Testis (tissue), 2 donors: ENCODE measurements at regions not wholly inside any gene's neighbourhood (a gene's known extent, or its start where the extent isn't known, plus 50 kb on each side); places are given as distances from the start of the nearest gene placed in this dataset.

Experiments
- CTCF ChIP-seq, 3 experiments: fragments of 450-650 bp in 2 of 3; fragments of 200-600 bp in 1 of 3; sonication (generic) in 1 of 3; IDR thresholded peaks; one replicate each; pipeline ENCODE4 v1.5.1; 2016 to 2019; ENCODE audit warnings: antibody characterized with exemption in 3 of 3, mild to moderate bottlenecking in 2 of 3, moderate library complexity in 1 of 3
- POLR2A ChIP-seq: fragments of 450-650 bp; IDR thresholded peaks from one replicate; pipeline ENCODE4 v1.6.1; 2017; ENCODE audit warnings: antibody characterized with exemption, mild to moderate bottlenecking, moderate library complexity

GRCh38 chr11:97557399-97557798, 1167.6 kb downstream of the JRKL start:
- TF ChIP-seq CTCF (IDR thresholded peaks at IDR 0.05) (peak in 1 of 3 experiments; percentile 10), POLR2A (no peak)
